GM19455 (cell line): ENCODE measurements at regions not wholly inside any gene's neighbourhood (a gene's known extent, or its start where the extent isn't known, plus 50 kb on each side); places are given as distances from the start of the nearest gene placed in this dataset.
"Not testable (repeated sequence)": the region's sequence is repeated elsewhere in the genome, so short reads cannot be mapped to it uniquely, and the experiment has no call there.

ENCODE experiments used
- ATAC-seq: cut with Tn5 transposase; IDR thresholded peaks from one replicate; pipeline ENCODE4 v1.9.1; 2021; ENCODE audit not compliant: unreplicated experiment

- ATAC-seq: no peak
These were observed 109.2 kb downstream of the GJA1 start for GRCh38 chr6:121544691-121545090.

GRCh38 chr6:121548131-121548530 lies 112.7 kb downstream of the GJA1 start:
- ATAC-seq: no peak

GRCh38 chr6:121549736-121550135 lies 114.3 kb downstream of the GJA1 start:
- ATAC-seq: no peak

GRCh38 chr6:121550491-121551010 lies 115.1 kb downstream of the GJA1 start:
- ATAC-seq: no peak

GRCh38 chr6:121555201-121555600 lies 119.8 kb downstream of the GJA1 start:
- ATAC-seq: no peak

GRCh38 chr6:121556149-121556548 lies 120.7 kb downstream of the GJA1 start:
- ATAC-seq: not testable (repeated sequence)

- no peak for ATAC-seq
These were observed 121.9 kb downstream of the GJA1 start for GRCh38 chr6:121557146-121557940.

GRCh38 chr6:121559611-121560269 lies 124.3 kb downstream of the GJA1 start:
- no peak for ATAC-seq

GRCh38 chr6:121560476-121560875 lies 125.0 kb downstream of the GJA1 start:
- no peak for ATAC-seq

- ATAC-seq: no peak
These were observed 127.8 kb downstream of the GJA1 start for GRCh38 chr6:121563286-121563685.

- not testable (repeated sequence) for ATAC-seq
These were observed 129.1 kb downstream of the GJA1 start for GRCh38 chr6:121564529-121564928.

- no peak for ATAC-seq
These were observed 136.0 kb downstream of the GJA1 start for GRCh38 chr6:121571455-121571854.

- no peak for ATAC-seq
These were observed 138.0 kb downstream of the GJA1 start for GRCh38 chr6:121573481-121573880.

- ATAC-seq: no peak
These were observed 142.8 kb downstream of the GJA1 start for GRCh38 chr6:121578216-121578615.

- ATAC-seq: no peak
These were observed 144.0 kb downstream of the GJA1 start for GRCh38 chr6:121579478-121579877.

GRCh38 chr6:121581327-121581726 lies 145.9 kb downstream of the GJA1 start:
- ATAC-seq: no peak

- no peak for ATAC-seq
These were observed 146.8 kb downstream of the GJA1 start for GRCh38 chr6:121582262-121582661.

GRCh38 chr6:121584586-121585369 lies 149.3 kb downstream of the GJA1 start:
- no peak for ATAC-seq

- no peak for ATAC-seq
These were observed 155.0 kb downstream of the GJA1 start for GRCh38 chr6:121590438-121590837.

- no peak for ATAC-seq
These were observed 155.5 kb downstream of the GJA1 start for GRCh38 chr6:121590916-121591315.

- ATAC-seq: no peak
These were observed 157.0 kb downstream of the GJA1 start for GRCh38 chr6:121592261-121592935.
